ENCODE measurements at regions not wholly inside any gene's neighbourhood (a gene's known extent, or its start where the extent isn't known, plus 50 kb on each side); places are given as distances from the start of the nearest gene placed in this dataset.

DNA sequence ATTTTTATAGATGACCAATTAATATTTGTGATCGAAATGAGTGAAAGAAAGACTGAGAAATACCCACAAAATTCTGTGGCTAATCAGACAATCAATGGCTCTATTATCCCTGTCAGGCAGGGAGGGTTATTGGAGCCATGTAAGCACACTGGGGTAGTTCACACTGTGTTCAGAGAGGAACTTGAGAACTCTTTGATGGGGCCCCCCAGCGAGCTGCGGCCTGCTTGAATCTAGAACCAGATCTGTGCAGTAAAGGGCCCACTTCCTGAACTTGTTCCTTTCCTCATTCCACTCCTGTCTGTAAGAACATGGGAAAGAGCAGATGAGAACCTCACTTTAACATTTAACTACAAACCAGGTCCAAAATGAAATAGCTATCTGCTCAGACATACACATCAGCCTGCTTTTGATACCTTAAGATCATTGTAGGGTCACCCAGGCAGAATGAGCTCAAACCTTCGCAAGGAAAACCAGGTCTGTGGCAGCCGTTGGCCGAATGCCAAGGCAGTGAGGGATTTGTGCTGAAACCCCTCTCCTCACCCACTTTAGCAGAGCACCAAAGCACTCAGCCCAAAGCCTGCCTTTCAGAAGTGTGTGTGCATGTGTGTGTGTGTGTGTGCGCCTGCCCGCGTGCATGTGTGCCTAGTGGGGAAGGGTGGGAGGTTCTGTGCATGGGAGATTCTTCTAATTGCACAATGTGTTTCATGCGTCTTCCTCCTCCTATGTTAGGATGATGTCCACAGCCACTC lies 365.6 kb upstream of the MGMT start:
- DNase-seq, result no peak

DNA sequence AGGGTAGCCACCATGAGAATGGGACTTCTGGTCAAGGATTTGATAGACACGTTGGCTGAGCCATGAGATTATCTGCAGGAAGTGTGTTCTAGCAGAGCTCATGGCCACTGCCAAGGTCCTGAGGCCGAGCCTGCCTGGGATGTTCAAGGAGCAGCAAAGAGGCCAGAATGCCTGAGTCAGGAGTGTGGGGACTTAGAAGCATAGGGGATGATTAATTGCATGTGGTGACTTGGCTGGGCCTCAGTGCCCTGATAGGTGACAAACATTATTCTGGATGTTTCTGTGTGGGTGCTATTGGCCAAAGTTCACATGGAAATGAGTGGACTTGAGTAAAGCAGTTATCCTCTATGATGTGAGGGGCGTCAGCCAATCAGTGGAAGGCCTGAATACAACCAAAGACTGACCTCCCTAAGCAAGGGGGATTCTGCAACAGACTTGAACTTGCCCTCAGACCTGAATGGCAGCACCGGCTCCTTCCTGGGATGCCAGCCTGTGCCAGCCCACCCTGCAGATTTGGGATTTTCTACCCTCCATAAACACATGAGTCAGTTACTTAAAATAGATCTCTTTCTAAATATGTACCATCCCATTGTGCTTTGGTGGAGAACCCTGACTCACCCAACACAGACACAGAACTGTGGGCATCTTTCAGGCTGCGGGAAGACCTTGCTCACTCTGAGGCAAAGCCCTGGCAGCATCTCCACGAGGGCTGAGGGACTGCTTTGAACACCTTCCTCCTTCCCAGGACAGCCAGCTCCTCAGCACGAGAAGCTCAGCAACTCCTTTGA lies 363.9 kb upstream of the MGMT start:
- DNase-seq, result no peak

GRCh38 chr10:129104266-129105045 lies 362.6 kb upstream of the MGMT start:
- DNase-seq, result no peak

DNA sequence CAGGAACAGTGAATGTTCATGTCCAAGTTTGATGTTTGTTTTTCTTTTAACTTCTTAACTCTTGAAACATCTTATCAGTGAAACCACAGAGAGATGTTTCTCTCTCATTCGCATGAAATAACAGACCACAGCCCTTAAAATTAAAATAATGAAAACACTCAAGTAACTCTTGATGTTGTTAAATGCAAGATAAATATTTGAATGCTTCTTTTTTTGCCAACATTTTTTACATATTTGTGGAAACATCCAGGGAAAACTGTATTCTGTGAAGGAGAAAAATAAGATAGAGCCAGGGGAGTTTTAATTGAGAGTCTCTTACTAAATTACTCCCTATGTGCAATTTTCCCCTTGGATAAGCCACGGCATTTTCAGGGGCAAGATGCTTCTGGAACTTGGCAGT lies 361.8 kb upstream of the MGMT start:
- no peak for DNase-seq

- DNase-seq, result no peak
Measured at GRCh38 chr10:129106314-129106713, 360.7 kb upstream of the MGMT start.

DNA sequence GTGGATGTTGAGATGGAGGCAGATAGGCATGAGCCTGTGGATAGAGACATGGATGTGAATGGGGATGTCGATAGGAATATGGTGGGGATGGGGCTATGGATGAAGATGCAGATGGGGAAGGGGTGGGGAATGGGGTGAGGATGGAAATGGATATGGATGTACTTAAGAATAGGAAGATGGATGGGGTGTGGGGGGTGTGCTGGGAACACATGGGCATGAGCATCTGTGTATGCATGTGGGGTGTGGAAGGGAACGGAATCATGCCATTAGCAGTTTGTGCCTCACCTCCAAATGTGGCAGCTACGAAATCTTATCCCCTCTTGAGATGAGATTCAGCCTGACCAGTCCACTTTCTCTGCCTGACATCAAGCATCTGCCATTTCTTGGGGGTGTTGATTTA lies 359.5 kb upstream of the MGMT start:
- no peak for DNase-seq

GRCh38 chr10:129108378-129108777 lies 358.7 kb upstream of the MGMT start:
- no peak for DNase-seq

DNA sequence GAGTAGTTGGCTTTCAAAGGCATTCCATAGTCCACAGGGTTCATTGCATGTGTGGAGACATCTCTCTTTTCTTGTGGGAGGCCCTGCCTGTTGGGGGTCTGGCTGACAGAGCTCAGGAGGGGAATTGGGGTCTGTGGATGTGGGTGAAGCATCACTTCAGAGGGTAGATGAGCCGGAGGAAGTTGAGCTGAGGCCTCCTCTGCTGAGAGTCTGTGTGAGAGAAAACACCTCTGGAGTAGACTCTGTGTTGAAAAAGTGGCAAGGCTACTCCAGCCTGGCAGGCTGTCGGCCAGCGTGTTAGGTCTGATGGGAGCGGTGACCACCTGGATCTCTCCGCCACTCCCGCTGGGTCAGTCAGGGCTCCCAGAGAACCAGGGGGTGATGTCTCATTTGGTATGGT lies 358.0 kb upstream of the MGMT start:
- no peak for DNase-seq

GRCh38 chr10:129110780-129111179 lies 356.3 kb upstream of the MGMT start:
- no peak for DNase-seq

GRCh38 chr10:129111922-129112321 lies 355.1 kb upstream of the MGMT start:
- no peak for DNase-seq

DNA sequence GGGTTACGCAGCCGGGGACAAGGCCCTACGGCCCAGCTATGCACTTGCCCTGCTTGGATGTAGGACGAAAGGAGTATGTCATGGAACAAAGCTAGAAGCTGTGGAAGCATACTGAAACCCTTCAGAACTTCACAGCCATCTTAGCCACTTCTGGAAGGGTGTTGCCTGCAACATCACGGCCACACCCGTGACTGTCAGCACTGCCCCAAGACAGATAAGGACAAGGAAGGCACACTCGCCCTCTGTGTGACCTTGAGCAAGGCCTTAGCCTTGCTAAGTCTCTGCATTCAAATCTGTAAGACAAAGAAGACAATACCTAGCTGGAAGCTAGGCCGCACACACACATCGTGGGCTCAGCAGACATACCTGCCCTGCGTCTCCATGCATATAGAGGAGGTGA lies 352.5 kb upstream of the MGMT start:
- no peak for DNase-seq

- DNase-seq, result no peak
Measured at GRCh38 chr10:129116371-129116770, 350.7 kb upstream of the MGMT start.

GRCh38 chr10:129120441-129120840 lies 346.6 kb upstream of the MGMT start:
- DNase-seq, result no peak

DNA sequence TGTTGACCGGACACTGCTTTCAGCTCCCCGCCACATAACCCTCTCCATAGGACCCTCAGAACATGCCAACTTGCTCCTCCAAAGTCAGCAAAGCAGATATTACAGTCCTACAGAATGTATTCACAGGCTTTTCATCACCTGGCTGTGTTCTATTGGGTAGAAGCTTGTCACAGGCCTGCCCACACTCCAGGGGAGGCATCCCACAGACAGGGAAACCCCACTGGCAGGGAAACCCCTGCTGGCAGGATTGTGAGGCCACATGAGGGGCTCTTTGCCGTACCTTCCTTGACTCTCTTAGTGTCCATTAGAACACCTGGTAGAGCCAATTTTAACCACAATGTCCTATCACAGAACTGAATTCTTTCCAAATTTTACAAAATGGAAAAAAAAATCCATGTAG lies 344.2 kb upstream of the MGMT start:
- DNase-seq, result no peak

GRCh38 chr10:129123428-129123827 lies 343.6 kb upstream of the MGMT start:
- DNase-seq, result no peak

DNA sequence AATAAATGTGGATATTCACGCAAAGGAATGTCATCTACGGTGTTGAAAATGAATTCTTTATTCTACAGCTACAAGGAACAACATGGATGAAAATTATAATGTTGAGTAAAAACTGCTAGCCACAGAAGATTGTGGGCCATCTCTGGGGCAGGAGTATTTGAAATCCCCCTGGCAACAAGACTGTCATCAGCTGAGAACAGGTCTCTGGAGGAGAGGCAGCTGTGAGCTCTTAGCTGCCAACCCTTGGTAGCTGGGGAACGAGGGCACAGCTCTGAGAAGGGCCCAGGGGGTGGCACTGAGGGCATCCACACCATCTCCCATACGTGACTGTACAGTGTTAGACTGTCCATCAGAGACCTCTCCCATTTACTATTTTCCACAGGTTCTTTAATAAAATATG lies 340.1 kb upstream of the MGMT start:
- DNase-seq, result no peak

- DNase-seq, result no peak
Measured at GRCh38 chr10:129131457-129132132, 335.4 kb upstream of the MGMT start.

DNA sequence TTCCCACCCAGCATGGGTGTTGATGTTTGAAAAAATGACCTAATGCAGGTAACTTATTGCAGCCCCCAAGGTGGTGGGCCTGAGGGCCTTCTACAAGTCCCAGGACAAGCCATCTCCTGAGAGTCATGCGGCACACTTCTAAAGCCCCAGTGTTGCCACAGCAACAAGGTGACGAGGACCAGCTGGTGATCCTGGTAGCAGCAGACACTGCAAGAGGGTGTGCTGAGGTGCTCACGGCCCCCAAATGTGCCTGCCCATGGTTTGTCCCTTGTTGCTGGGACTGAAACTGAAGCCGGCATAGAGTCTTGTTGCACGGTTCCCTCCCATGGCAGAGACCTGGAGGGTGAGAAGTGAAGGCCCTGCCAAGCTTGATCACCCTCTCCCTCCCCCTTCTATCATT lies 333.2 kb upstream of the MGMT start:
- DNase-seq, result no peak

- DNase-seq, result no peak
Measured at GRCh38 chr10:129134371-129134770, 332.7 kb upstream of the MGMT start.

DNA sequence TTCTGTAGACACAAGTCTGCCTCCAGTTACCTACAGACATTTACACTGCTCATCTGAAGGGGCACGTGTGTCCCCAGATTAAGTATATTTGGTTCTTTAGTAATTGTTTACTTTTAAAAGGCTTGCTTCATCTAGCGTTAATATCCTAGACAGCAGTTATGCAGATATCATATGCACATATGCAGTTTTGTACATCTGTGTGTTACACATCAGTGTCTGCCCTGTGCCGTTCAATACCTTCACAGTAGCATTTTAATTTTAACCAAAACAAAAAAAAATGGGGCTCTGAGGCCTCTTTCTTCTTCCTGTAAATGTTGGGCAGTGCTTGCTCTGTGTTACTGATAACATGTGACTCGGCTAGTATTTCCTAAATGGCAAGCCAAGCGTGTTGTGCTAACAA lies 331.4 kb upstream of the MGMT start:
- DNase-seq, result no peak

DNA sequence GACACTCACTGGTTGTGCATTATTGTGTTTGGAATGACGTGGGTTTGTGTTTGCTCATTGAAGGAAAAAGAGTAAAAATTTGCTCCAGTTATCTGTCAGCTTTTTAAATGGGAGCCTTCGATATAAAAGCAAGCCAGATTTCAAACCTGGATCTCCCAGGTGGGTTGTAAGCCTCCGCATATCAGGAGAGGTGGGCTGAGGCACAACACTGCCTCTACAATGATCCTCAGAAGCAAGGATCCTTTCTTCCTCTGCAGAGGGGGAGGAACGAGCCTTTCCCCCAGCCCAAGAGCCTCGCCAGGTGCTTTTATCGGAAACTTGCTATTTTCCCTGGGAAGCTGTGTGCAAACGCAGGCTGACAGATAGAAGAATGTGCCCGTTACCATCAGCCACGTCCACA lies 331.0 kb upstream of the MGMT start:
- no peak for DNase-seq

DNA sequence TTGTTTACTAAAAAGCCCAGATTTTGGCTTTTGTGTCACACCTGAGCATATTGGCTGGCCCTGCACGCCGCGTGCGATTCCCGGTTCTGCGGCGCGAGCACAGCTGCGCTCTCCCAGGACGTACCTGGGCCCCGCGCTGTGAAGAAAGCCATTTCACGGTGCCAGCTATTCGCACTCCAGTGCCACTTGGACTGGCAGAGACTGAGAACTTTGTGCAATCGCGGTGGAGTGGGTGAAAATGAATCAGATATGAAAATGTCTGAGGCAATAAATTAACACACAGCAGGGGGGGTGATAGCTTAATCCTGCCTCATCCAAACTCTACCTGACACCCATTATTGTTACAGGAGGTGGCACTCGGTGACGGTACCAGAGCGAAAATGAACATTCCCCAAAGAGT lies 330.1 kb upstream of the MGMT start:
- DNase-seq, result no peak
